GM12872 (cell line): ENCODE measurements at regions not wholly inside any gene's neighbourhood (a gene's known extent, or its start where the extent isn't known, plus 50 kb on each side); places are given as distances from the start of the nearest gene placed in this dataset.

Source experiments
- CTCF ChIP-seq: IDR thresholded peaks from 3 replicates; pipeline ENCODE4 v1.5.1; 2011; ENCODE audit warnings: low read depth, mild to moderate bottlenecking, low read length, moderate library complexity; ENCODE audit not compliant: insufficient read depth

- TF ChIP-seq CTCF, result no peak
Observed at GRCh38 chr10:131840788-131841118, 60.1 kb upstream of the PPP2R2D start.

GRCh38 chr10:131841131-131841660 lies 59.6 kb upstream of the PPP2R2D start:
- no peak for TF ChIP-seq CTCF

GRCh38 chr10:131841661-131842139 lies 59.1 kb upstream of the PPP2R2D start:
- no peak for TF ChIP-seq CTCF

GRCh38 chr10:131842351-131843088 lies 58.3 kb upstream of the PPP2R2D start:
- TF ChIP-seq CTCF, result no peak

GRCh38 chr10:131843089-131843595 lies 57.7 kb upstream of the PPP2R2D start:
- TF ChIP-seq CTCF, result no peak

- TF ChIP-seq CTCF, result no peak
Observed at GRCh38 chr10:131843881-131844284, 56.9 kb upstream of the PPP2R2D start.

- TF ChIP-seq CTCF, result no peak
Observed at GRCh38 chr10:131844529-131845084, 56.2 kb upstream of the PPP2R2D start.
